ENCODE measurements at regions not wholly inside any gene's neighbourhood (a gene's known extent, or its start where the extent isn't known, plus 50 kb on each side); places are given as distances from the start of the nearest gene placed in this dataset.

- no peak for ATAC-seq
- intact Hi-C loops (cut with DNase I): no loop called here
- DNase-seq: no peak
Observed at GRCh38 chr12:77644915-77645605, 185.6 kb upstream of the NAV3 start.

DNA sequence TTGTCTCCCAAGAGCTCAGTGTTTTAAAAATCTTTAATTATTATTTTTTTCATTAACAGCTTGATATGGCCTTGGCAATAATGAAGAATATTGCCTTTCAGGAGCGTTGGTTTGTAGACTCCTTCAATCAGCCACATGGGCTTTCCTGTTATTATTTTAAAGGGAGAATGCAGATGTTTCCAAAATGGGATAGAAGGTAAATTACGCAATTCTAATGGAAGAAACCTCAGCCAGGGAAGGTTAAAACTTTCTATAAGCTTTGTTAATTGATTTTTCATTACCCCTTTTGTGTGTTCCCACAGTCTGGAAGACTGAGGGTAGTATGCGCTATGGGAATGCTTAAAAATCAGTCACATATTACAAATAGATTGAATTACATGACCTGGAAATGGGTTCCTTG lies 188.4 kb upstream of the NAV3 start:
- intact Hi-C loops (cut with DNase I): no loop called here
- no peak for DNase-seq
- ATAC-seq: no peak

DNA sequence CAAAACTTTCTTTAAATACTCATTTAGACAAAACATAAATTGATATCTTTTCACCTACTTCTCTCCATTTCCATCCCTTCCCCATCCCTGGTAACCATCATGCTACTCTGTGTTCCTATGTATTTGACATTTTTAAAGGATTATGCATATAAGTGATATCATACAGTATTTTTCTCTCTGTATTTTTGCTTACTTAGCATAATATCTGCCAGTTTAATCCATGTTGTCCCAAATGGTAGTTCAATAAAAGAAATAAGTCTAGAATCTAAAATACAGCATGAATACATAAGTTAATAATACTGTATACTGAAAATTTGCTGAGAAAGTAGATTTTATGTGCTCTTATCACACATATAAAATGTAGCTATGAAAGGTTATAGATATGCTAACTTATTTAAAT lies 190.3 kb upstream of the NAV3 start:
- DNase-seq (no peak), ATAC-seq (no peak)
- intact Hi-C loops (cut with DNase I): no loop called here

DNA sequence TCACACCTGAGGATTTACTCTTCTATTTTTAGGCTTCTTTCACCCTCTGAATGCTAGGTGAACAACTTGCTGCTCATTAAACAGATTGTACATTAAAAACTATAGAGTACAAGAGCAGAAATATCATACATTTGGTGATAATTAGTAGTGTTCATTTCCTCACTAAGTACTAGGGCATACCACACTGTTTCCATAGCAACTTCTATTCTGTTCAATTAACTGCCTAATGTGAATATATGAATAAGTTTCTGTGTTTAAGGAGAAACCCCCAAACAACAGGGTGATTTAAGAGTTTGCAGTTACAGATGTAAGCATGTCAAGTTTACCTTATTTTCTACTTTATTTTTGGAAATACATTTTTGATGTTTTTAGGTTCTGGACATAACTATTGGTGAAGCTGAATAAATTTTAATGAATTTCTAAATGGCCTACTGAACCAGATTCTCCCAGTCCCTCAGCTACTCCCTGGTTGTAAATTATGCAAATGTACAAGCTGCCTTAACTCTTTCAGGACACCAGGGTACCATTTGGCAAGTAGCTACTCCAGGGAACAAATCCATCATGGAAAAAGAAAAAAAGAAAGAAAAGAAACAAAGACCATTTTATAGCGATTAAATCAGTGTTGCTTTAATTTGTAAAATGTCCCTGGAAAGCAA lies 199.8 kb upstream of the NAV3 start:
- DNase-seq (no peak), ATAC-seq (no peak)
- intact Hi-C loops (cut with DNase I): no loop called here

DNA sequence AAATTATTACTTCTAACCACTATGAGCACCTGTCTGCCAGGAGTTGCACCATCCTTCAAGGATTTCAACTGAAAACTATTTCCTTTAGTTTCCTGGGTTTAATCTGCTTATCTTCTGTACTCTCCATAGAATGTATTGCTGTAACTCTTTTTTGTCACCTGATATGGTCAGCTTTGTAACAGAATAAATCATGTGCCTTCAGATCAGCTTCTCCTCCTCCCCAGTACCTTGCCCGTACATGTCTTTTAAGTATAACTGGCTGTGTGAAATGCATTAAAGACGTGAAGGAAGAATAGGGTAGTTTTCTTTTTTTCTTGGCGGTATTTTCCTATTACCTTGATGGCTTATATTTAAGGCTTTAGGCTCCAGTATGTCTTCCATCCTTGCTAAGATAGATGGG lies 200.3 kb upstream of the NAV3 start:
- ATAC-seq (no peak), DNase-seq (no peak)
- intact Hi-C loops (cut with DNase I): no loop called here

- DNase-seq (no peak), ATAC-seq (no peak)
- intact Hi-C loops (cut with DNase I): no loop called here
Observed at GRCh38 chr12:77629141-77629540, 201.6 kb upstream of the NAV3 start.

GRCh38 chr12:77625441-77625840 lies 205.3 kb upstream of the NAV3 start:
- intact Hi-C loops (cut with DNase I): no loop called here
- ATAC-seq (peak in 1 of 2 donors; percentile 62), DNase-seq (peak; percentile 19)

DNA sequence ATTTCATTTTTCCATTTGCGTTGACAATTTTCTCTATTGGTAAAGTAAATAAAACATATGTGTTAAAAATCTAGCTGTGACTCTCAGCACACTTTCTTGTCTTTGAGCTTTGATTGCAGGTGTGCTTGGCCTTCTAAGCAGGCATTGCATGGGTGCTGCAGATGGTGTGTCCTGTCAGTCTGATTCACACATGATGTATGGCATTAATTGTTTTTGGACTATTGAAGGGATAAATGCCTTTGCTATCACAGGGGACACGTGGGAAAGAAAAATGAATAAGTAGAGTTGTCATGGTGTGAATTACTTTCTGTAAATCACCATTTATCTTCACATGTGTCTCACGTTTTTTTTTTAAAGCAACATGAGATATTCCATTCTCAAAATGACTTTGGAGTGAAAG lies 211.3 kb upstream of the NAV3 start:
- intact Hi-C loops (cut with DNase I): no loop called here
- ATAC-seq: no peak
- no peak for DNase-seq

GRCh38 chr12:77617818-77618217 lies 212.9 kb upstream of the NAV3 start:
- intact Hi-C loops (cut with DNase I): no loop called here
- ATAC-seq (no peak), DNase-seq (no peak)

GRCh38 chr12:77615332-77615731 lies 215.4 kb upstream of the NAV3 start:
- ATAC-seq (no peak), DNase-seq (no peak)
- intact Hi-C loops (cut with DNase I): no loop called here

DNA sequence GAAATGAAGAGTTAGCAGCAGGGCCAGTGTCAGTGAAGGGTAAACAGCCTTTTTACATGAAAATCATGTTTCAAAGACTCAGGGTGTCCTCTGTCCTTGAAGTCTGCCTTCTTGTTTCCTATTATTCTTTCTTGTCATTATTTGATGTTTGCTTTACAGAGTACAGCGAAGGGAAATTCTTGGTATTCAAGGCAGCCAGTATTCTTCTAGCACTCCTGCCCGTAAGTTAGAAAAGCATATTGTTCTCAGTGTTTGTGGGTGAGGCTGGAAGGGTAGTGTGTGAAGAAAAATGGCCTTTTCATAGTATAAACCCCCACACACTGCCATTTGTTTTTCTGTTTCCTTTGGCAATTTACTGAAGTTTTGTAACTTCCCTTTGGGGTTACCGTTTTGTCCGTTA lies 217.3 kb upstream of the NAV3 start:
- DNase-seq (no peak), ATAC-seq (no peak)
- intact Hi-C loops (cut with DNase I): no loop called here

GRCh38 chr12:77610446-77610845 lies 220.2 kb upstream of the NAV3 start:
- DNase-seq (no peak), ATAC-seq (no peak)
- intact Hi-C loops (cut with DNase I): no loop called here

DNA sequence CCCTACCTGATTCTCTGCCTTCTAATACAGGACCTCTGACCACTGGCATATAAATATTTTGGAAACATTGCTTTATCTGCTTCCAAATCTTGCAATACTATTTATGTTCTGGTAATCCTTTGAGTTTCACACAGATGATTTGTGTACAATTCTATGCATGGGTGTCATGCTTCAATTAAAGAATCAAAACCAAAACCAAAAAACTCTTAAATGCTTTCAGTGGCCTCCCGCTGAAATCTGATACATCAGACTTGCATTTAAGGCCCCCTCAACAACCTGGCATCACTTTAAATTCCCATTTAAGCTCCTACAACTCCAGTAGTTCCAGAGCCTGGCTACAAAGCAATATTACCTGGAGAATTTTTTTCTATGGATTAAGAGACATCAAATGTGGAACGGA lies 221.7 kb upstream of the NAV3 start:
- intact Hi-C loops (cut with DNase I): no loop called here
- ATAC-seq: no peak
- no peak for DNase-seq

- intact Hi-C loops (cut with DNase I): no loop called here
- DNase-seq: no peak
- no peak for ATAC-seq
Observed at GRCh38 chr12:77608271-77608824, 222.3 kb upstream of the NAV3 start.

- ATAC-seq: no peak
- intact Hi-C loops (cut with DNase I): no loop called here
- DNase-seq: no peak
Observed at GRCh38 chr12:77606348-77606747, 224.3 kb upstream of the NAV3 start.

- intact Hi-C loops (cut with DNase I): no loop called here
- DNase-seq (no peak), ATAC-seq (no peak)
Observed at GRCh38 chr12:77603946-77604345, 226.7 kb upstream of the NAV3 start.

DNA sequence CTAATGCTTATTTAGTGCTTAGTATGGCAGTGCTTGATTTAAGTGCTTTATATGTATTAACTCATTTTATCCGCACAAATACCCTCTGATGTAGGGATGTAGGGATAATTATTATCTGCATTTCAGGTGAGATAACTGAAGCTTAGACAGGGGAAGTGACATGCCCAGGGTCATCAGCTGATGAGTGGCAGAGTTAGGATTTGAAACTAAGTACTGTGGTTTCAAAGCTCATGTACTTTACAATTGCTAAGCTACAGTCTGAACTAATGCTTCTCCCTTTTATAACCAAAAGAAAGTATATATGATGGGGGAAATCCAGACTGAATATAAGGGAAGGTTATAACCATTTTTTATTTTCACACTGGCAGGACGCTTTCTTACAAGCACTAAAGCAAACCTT lies 229.6 kb upstream of the NAV3 start:
- ATAC-seq: no peak
- no peak for DNase-seq
- intact Hi-C loops (cut with DNase I): no loop called here

DNA sequence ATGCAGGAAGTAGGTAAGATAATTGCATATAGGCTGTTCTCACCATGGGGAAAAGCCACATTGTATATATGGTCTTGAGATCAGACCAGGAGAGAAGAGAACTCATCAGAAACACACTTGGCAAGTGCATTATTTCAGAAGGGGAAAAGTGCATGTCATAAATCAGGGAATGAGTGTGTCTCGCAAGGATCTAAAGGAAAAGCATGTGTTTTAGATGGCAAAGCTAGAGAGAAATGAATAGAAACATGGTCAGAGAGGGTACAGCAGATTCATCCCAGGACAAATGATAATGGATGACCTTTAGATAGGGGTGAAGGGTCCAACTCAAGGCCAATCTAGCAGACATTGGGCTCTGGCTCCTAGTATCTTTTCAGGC lies 230.2 kb upstream of the NAV3 start:
- DNase-seq (no peak), ATAC-seq (no peak)
- intact Hi-C loops (cut with DNase I): no loop called here

GRCh38 chr12:77599782-77600467 lies 230.8 kb upstream of the NAV3 start:
- no peak for DNase-seq
- no peak for ATAC-seq
- intact Hi-C loops (cut with DNase I): no loop called here

- intact Hi-C loops (cut with DNase I): no loop called here
- ATAC-seq (no peak), DNase-seq (no peak)
Observed at GRCh38 chr12:77594366-77594765, 236.3 kb upstream of the NAV3 start.

GRCh38 chr12:77592836-77593235 lies 237.9 kb upstream of the NAV3 start:
- no peak for DNase-seq
- intact Hi-C loops (cut with DNase I): no loop called here
- ATAC-seq: no peak

Measured in left cardiac atrium (tissue), 4 donors.